NCI-H1092 (cell line): ENCODE measurements at regions not wholly inside any gene's neighbourhood (a gene's known extent, or its start where the extent isn't known, plus 50 kb on each side); places are given as distances from the start of the nearest gene placed in this dataset.
"Not testable (repeated sequence)": the region's sequence is repeated elsewhere in the genome, so short reads cannot be mapped to it uniquely, and the experiment has no call there.

Experiments used
- DNase-seq: peaks from one replicate; lab custom pipeline; 2025; lab: John Stamatoyannopoulos, UW

DNA sequence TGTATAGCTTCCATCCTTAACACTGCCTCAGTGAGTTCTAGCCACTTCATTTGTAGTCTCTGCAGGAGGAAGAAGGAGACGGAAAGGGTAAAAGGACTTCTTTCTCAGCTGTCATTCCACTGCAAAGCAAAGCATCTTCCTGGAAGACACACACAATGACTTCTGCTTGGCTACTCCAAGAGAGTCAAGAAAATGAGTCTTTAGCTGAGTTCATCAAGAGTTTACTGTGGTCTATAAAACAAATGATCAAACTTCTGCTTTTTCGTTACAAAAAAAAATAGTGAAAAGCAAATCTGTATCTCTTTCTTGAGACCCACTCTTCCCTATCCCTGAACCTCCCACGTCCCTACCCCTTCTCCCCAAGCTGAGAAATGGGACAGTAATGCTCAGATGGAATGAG lies 205.0 kb upstream of the AHR start:
- DNase-seq: no peak

DNA sequence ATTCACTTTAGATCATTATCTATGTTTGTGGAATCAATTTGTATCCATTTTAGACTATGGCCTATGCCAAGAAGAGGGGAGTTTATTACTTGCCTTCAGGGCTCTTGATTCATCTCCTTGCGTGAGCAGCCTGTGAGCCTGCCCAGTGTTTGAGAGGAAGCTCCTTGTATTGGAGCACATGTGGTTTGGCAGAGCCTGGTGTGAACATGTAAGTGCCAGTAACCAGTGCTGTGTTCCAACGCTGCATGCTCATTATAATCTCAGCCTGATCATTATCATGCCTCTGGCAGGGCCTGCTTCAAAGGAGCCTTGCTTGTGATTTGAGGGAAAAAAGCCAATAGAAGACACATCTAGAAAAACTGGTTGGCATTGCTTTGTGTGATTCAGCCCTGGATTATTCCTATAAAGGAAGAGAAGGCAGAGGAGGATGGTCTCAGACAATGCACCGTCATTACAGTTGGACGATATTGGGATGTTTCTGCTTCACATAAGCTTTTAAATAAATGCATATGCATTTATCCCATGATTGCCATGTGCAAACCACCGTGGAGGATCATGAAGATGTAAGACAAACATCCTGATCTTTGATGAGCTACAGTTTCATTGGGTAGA lies 203.4 kb upstream of the AHR start:
- DNase-seq: no peak

DNA sequence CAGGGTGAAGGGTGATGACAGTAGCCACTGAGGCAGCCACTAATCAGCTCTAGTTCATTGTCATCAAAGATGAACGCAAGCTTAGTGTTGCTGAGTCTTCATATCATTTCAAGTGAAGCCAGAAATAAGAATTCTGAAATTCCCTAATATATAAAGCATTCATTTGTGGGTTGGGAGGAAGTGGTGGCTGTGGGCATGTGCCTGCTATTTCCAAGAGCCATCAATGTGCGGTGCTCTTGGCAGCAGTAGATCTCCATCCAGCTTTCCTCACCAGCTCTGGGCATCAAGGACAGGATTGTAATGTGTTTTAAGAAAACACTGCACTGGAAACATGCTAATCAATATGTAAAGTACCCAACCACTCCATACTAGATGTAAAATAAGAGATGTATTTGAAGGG lies 202.5 kb upstream of the AHR start:
- no peak for DNase-seq

DNA sequence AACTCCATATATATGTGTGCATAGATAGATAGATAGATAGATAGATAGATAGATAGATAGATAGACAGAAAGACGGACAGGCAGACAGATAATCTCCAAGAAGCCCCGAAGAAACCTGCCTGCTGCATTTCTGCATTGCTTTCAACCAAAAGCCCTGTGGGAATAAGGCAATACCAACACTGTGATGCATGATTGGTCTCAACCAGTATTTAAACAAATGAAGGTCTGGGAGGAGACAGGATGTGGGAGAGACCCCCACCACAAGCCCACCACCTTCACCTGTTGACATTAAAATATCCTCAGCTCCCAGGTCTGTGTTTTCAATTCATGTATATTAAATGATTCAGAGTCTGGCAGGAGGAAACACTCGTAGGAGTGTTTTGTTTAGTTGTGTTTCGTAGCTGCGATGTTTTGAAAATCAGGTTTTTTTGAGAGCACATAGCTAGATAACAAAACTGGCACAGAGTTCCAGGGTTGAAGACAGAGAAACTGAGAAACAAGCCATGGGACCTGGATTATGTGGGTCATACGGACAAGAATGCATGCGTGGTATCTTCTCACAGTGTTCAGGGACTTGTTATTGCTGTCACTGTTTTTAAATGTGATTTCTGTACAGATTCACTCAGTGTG lies 200.7 kb upstream of the AHR start:
- DNase-seq: no peak

DNA sequence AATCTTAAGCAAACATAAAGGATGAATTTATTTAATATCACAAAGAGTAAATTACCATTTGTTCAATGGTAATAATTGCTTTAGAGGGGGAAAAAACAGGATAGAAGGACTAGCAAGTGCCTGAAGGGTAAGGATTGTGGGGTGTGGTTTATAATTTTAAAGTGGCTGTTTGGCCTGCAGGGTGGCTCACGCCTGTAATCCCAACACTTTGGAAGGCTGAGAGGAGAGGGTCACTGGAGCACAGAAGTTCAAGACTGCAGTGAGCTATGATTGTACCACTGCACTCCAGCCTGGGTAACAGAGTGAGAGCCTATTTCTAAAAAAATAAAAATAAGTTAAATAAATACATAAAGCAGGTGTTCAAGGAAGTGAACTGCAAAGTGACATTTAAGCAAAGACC lies 199.9 kb upstream of the AHR start:
- DNase-seq: no peak

DNA sequence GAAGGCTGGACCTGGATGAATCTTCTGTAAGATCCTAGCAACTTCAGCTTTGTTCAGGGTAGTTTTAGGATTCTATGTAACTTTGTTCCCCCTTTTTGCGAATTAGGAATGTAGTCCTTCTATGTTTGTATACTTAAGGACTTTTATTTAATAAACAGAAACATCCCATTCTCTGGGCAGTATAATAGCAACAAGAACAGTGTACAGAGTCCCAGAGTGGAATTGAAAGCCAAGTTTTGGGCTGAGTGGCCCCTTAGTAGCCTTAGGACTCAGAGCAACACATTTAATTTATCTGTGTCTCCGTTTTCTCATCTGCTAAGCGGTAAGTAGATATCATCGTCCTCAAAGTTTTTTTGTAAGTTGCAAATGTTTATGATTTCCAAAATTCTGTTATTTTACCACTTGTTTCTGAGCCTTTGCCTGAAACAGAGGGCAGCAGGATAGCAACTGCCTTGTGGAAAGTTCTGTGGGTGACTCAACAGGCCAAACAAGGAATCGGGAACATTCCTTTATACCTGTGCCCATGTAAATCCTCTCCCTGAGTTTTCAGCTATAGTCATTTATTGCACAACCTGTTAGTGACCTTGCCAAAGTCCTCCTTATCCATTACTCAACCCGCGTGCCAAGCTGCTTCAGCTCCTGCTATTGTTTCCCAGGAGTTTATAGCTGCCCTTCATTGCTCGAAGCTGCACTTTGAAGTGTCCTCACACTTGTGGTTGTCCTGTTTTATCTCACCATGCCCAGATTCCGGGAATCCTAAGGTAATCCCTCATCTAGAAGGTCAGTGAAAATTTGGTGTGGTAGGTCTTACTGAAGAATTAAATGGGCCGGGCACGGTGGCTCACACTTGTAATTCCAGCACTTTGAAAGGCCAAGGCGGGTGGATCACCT lies 199.1 kb upstream of the AHR start:
- no peak for DNase-seq

DNA sequence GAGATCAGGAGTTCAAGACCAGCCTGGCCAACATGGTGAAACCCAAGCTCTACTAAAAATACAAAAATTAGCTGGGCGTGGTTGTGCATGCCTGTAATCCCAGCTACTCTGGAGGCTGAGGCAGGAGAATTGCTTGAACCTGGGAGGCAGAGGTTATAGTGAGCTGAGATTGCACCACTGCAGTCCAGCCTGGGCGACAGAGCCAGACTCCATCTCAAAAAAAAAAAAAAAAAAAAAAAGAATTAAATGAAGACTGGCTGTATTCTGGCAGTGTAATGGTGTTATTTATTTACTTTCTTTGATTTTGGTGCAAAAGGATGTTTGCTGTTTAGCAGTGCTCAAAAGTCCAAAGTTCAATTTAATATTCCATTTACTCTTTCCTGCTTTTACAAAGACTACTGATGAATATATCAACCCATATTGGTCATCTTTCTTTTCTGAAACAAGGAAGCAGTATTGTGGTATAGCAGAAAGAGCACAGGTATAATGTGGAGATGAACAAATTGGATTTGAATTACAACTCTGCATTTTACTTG lies 198.4 kb upstream of the AHR start:
- DNase-seq: not testable (repeated sequence)

DNA sequence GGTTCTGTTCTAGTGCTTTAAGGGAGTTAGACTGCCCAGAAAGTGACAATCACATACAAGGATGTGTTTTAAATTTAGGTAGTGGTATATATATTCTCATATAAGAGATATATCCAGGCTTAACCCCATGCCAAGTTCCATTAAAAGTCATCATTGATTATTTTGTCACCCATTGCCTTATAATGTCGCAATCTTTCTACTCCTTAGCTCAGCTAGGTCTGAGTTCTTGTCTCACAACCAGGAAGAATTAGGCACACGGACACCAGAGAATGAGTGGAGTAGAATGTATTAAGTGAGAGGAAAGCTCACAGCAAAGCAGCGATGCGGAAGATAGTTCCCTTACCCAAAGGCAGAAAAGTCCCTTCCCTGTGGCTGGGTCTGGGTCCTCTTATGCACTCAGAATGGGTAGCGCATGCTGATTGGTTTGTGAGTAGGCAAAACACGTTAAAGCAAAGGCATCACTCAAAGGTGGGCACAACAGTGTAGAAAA lies 197.2 kb upstream of the AHR start:
- no peak for DNase-seq

DNA sequence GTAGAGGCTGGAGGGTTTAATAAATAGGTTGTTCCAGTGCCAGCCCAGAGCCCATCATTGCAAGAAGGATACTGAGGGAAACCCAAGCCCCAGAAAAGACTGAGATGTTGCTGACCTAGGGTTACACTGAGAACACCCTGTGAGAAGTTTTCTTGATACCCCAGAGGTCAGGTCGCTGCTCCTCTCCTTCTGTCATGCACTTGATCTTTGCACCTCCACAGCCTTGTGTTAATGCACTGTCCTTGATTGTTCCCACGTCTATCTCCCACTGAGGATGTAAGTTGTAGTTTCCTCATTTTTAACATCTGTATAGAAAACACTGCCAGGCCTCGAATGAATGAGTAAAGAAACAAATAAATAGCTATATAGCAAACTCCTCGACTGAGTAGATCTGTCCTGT lies 195.3 kb upstream of the AHR start:
- no peak for DNase-seq

DNA sequence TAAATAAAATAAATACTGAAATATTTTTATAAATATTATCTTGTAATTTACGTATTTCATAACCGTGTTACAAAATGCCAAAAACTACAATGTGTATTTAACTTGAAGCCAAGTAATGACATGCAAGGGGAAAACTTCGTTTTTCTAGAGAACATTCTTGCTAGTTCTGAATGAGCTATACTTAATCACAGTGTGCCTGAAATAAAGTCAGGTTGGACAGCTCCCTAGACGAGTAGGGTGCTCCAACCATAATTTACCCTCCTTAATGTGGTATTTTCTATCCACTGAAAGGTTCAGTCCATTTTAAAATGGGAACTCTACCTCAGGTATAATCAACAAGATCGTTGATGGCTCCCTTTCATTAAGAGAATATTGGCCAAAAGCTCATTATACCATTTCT lies 194.5 kb upstream of the AHR start:
- no peak for DNase-seq

DNA sequence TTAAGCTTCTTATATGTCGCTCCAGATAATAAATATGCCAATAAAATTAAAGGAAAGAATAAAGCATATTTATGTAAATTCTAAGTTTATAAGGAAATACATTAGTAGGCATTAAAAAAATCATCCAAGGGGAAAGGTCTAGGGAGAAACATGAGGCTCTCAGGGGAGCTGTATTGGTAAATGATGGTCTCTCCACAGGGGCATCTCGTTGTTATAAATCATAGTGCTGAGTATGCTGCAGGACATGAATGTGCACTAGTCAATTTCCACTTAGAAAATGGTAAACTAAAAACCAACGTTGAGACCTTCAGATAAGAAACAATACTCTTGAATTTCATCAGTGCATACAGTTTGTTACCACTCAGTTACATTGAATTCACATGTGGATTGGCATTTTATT lies 194.0 kb upstream of the AHR start:
- no peak for DNase-seq

DNA sequence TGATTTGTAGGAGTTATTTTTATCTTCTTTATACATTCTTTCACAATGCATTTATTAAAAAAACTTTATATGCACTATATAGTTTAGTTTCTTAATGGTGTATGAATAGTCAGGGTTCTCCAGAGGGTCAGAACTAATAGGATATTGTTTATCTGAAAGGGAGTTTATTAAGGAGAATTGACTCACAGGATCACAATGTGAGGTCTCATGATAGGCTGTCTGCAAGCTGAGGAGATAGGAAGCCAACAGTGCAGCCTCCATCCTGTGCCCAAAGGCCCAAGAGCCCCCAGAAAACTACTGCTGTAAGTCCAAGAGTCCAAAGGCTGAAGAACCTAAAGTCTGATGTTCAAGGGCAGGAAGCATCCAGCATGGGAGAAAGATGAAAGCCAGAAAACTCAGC lies 192.8 kb upstream of the AHR start:
- no peak for DNase-seq

DNA sequence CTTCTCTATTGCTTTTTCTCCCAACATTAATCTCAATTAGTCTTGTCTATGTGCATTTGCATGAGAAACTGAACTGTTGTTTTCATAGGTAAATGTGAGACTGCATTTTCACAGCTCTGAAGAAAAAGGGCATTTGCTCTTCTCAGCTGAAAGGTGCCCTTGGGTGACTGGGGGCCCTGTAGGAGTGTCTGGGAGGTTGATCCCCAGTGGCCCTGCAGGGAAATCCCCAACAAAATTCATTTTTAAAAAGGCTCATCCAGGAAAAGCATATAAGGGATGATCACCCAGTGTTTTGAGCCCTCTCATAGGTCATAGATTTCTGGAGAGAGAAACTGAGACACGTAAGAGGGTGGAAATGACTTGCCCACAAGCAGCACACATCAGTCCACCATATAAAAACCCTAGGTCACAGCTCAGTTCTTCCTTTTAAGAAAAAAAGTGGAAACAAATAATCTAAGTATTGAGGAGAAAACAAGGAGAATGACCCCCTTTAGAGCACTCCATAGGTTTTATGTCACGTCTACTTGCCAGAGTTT lies 190.3 kb upstream of the AHR start:
- no peak for DNase-seq

DNA sequence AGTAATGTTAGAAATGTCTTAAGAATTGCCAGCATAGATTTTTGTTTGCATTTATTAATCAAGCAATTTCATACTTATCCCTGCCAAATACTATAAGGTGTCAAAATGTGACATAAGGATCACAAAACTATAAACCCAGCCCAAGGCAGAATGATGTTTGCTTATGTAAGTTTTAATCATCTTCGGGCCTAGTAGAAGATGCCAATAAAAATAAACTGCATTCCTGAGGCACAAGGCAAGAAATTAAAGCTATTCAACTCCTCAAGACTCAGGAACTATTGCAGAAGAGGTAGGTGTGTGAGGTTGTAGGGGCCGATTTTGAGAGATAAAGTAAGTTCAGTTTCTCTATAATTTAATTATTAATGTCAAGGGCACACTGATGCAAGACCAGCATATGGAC lies 189.4 kb upstream of the AHR start:
- no peak for DNase-seq

DNA sequence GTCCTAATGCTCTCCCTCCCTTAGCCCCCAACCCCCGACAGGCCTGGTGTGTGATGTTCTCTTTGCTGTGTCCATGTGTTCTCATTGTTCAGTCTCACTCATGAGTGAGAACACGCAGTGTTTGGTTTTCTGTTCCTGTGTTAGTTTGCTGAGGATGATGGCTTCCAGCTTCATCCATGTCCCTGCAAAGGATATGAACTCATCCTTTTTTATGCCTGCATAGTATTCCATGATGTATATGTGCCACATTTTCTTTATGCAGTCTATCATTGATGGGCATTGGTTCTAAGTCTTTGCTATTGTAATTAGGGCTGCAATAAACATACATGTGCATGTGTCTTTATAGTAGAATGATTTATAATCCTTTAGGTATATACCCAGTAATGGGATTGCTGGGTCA lies 184.7 kb upstream of the AHR start:
- DNase-seq: not testable (repeated sequence)

DNA sequence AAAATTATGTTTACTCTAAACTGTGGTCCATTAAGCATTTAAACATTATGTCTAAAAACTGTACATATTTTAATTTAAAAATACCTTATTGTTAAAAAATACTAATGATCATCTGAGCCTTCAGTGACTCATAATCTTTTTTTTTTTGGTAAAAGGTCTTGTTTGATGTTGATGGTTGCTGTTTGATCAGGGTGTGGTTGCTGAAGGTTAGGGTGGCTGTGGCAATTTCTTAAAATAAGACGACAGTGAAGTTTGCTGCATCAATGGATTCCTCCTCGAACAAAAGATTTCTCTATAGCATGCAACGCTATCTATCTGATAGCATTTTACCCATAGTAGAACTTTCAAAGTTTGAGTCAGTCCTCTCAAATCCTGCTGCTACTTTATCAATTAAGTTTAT lies 180.0 kb upstream of the AHR start:
- no peak for DNase-seq

DNA sequence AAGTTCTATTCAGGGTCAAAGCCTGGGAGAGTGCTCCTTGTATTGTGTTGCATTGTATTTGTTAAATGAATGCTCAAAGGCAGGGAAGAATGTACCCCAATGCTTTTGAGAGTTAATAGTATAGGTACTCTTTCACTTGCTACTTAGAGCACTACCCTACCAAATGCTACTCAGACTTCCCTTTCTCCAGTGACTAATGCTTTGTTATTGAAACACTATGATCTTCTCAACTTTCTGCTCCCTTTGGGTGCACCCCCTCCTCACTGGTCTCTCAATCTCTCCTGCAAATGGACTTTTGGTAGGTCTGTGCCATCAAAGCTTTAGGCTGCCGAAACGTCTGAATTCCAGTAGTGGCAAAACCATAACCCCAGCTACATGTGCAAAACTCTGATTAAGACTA lies 177.7 kb upstream of the AHR start:
- DNase-seq: no peak

DNA sequence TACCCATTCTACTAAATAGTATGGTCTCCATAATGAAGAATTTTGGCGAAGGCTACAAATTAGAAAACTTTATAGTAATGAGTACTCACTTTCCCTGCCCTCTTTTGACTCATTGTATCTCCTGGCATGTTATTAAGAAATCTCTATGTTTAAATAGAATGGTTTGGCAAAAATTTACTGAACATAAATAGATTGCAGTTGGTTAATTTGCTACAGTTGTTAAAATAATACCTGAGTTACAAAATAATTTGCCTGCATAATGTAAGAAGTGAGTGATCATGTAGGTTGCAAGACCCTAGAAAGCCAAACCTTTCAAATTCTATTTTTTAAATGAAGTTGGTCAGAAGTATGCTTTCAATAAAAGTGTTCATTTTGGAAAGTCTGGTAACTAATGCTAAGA lies 176.8 kb upstream of the AHR start:
- no peak for DNase-seq

DNA sequence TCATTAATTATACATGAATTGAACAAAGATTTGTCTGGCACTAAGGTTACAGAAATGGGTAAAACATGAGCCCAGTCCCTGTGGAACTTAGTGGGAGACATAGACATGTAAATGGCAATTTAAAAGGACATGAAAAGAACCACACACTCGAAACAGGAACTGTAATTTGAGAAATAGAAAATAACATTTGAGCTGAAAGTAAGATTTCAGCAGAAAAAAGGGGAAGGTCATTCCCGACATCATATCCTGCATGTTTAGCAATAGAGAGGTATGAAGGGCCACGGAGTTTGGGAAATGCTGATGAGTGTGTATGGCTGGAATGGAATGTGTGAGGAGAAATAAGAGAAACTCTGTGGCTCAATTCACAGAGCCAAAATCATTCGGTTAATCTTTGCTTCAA lies 175.4 kb upstream of the AHR start:
- no peak for DNase-seq

DNA sequence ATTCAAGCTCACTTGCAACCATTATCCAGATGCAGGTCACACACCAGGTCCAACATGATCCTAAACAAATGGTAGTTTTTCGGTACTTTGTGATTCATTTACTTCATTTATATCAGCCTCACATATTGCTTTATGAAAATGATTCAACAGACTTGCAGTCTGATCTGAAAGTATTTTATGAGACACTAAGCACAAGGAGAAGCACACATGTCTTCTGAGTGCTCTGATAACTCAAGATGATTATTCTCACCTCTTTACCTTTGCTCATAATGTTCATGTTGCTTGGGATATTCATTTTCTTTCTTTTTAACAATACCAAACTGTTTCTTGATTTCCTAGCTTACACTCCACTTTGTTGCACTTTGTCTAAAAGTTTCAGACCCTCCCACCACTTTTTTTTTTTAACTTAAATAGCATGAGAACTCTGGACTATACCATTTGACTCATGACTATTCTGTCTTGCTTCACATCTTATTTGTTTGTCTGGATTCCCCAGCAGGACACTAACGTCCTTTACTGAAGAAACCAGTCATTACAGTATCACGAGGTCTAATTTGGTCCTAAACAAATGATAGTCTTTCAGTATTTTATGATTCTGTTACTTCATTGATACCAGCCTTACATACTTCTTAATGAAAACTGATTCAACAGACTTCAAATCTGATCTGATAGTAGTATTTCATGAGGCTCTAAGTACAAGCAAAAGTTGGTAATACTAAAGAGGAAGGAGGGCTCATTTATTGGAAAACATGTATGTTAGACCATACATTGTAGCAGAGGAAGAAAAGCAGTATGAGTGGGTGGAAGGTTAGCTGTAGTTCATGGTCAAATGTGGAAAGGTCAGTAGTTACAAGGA lies 171.8 kb upstream of the AHR start:
- no peak for DNase-seq

DNA sequence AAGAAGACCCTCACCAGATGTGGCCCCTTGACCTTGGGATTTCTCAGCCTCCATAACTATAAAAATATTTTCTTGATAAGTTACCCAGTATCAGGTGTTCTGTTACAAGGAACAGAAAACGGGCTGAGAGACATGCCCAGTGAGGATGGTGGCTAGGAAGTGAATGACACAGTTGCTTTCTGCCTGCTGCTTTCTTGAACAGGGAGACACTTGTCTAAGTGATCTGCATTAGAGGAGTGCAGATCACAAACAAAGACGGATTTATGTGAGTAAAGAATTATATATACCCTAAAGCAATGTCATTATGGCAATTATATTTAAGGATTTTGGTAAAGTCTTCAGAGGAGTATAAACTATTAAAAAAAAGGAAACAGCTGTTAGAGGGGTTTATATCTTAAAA lies 169.2 kb upstream of the AHR start:
- DNase-seq: no peak
